HG02981 (cell line): ENCODE measurements at regions not wholly inside any gene's neighbourhood (a gene's known extent, or its start where the extent isn't known, plus 50 kb on each side); places are given as distances from the start of the nearest gene placed in this dataset.

Experiments
- ATAC-seq: cut with Tn5 transposase; IDR thresholded peaks from one replicate; pipeline ENCODE4 v1.9.1; 2021; ENCODE audit warnings: mild to moderate bottlenecking, moderate library complexity; ENCODE audit not compliant: unreplicated experiment

- ATAC-seq = no peak
Measured at GRCh38 chr3:178146406-178146831, 389.8 kb upstream of the KCNMB2 start.

- no peak for ATAC-seq
Measured at GRCh38 chr3:178147001-178147400, 389.2 kb upstream of the KCNMB2 start.

- no peak for ATAC-seq
Measured at GRCh38 chr3:178152031-178152806, 384.0 kb upstream of the KCNMB2 start.

- no peak for ATAC-seq
Measured at GRCh38 chr3:178152988-178153387, 383.2 kb upstream of the KCNMB2 start.

GRCh38 chr3:178155521-178155920 lies 380.7 kb upstream of the KCNMB2 start:
- no peak for ATAC-seq

- no peak for ATAC-seq
Measured at GRCh38 chr3:178156301-178156700, 379.9 kb upstream of the KCNMB2 start.

GRCh38 chr3:178159691-178160220 lies 376.5 kb upstream of the KCNMB2 start:
- ATAC-seq = no peak

GRCh38 chr3:178169421-178169820 lies 366.8 kb upstream of the KCNMB2 start:
- no peak for ATAC-seq

GRCh38 chr3:178170698-178171535 lies 365.3 kb upstream of the KCNMB2 start:
- ATAC-seq = no peak

- no peak for ATAC-seq
Measured at GRCh38 chr3:178172121-178172520, 364.1 kb upstream of the KCNMB2 start.

GRCh38 chr3:178174201-178174915 lies 361.9 kb upstream of the KCNMB2 start:
- ATAC-seq = no peak

GRCh38 chr3:178181088-178181487 lies 355.1 kb upstream of the KCNMB2 start:
- no peak for ATAC-seq

GRCh38 chr3:178181784-178182183 lies 354.5 kb upstream of the KCNMB2 start:
- no peak for ATAC-seq

GRCh38 chr3:178182337-178182779 lies 353.9 kb upstream of the KCNMB2 start:
- ATAC-seq = no peak

- ATAC-seq = no peak
Measured at GRCh38 chr3:178184833-178185232, 351.4 kb upstream of the KCNMB2 start.

GRCh38 chr3:178186666-178187065 lies 349.6 kb upstream of the KCNMB2 start:
- no peak for ATAC-seq

- ATAC-seq = no peak
Measured at GRCh38 chr3:178189854-178190253, 346.4 kb upstream of the KCNMB2 start.

GRCh38 chr3:178193846-178194245 lies 342.4 kb upstream of the KCNMB2 start:
- no peak for ATAC-seq

GRCh38 chr3:178194539-178194938 lies 341.7 kb upstream of the KCNMB2 start:
- no peak for ATAC-seq

- peak; percentile 96 for ATAC-seq
Measured at GRCh38 chr3:178195824-178196223, 340.4 kb upstream of the KCNMB2 start.

GRCh38 chr3:178198329-178198728 lies 337.9 kb upstream of the KCNMB2 start:
- ATAC-seq = no peak
